GM23338 (cell line): ENCODE measurements at regions not wholly inside any gene's neighbourhood (a gene's known extent, or its start where the extent isn't known, plus 50 kb on each side); places are given as distances from the start of the nearest gene placed in this dataset.

Experiments used
- ATAC-seq: fragments of 200-7000 bp; cut with Tn5 transposase; 3 replicates; pipeline ENCODE4 v1.9.1; 2020
- DNase-seq: peaks from one replicate; pipeline ENCODE4 v3.0.0-alpha.2; 2015; ENCODE audit warnings: low spot score
- H2AFZ ChIP-seq: fragments of 200-600 bp; sonication (generic); 2 replicates; pipeline ENCODE4 v1.8.0; 2016; ENCODE audit warnings: antibody characterized with exemption, mild to moderate bottlenecking, moderate library complexity
- H3F3A ChIP-seq: fragments of 200-600 bp; sonication (generic); replicated peaks from 2 replicates; pipeline ENCODE4 v1.8.0; 2017; ENCODE audit warnings: antibody characterized with exemption, mixed run types, low read depth
- H3K27ac ChIP-seq: fragments of 200-600 bp; sonication (generic); 2 replicates; pipeline ENCODE4 v1.6.1; 2016; ENCODE audit warnings: low read depth
- H3K27me3 ChIP-seq: fragments of 200-600 bp; sonication (generic); 2 replicates; pipeline ENCODE4 v1.8.0; 2016; ENCODE audit warnings: mild to moderate bottlenecking, mixed run types, moderate library complexity; ENCODE audit not compliant: insufficient read depth
- H3K36me3 ChIP-seq: fragments of 200-600 bp; sonication (generic); 2 replicates; pipeline ENCODE4 v1.8.0; 2016; ENCODE audit warnings: mild to moderate bottlenecking; ENCODE audit not compliant: insufficient read depth
- H3K4me1 ChIP-seq: fragments of 200-600 bp; sonication (generic); 2 replicates; pipeline ENCODE4 v1.8.0; 2016; ENCODE audit warnings: mild to moderate bottlenecking, moderate library complexity; ENCODE audit not compliant: insufficient read depth
- H3K4me2 ChIP-seq: fragments of 200-600 bp; sonication (generic); 2 replicates; pipeline ENCODE4 v1.7.1; 2017; ENCODE audit warnings: mixed run types
- H3K4me3 ChIP-seq: fragments of 200-600 bp; sonication (generic); 2 replicates; pipeline ENCODE4 v1.6.1; 2016; ENCODE audit warnings: mixed run types
- H3K79me2 ChIP-seq: fragments of 200-600 bp; sonication (generic); replicated peaks from 2 replicates; pipeline ENCODE4 v1.8.0; 2017; ENCODE audit warnings: mild to moderate bottlenecking; ENCODE audit not compliant: insufficient read depth
- H3K9me2 ChIP-seq: fragments of 200-600 bp; sonication (generic); 2 replicates; pipeline ENCODE4 v1.8.0; 2017; ENCODE audit not compliant: insufficient read depth
- H4K20me1 ChIP-seq: fragments of 200-600 bp; sonication (generic); replicated peaks from 2 replicates; pipeline ENCODE4 v1.8.0; 2017; ENCODE audit warnings: mild to moderate bottlenecking; ENCODE audit not compliant: insufficient read depth
- H3K27ac Mint-ChIP-seq: 2 replicates; pipeline ENCODE4 v1.8.0; 2020; ENCODE audit warnings: inconsistent platforms, mild to moderate bottlenecking, moderate library complexity, mixed read lengths
- H3K27me3 Mint-ChIP-seq: 3 replicates; pipeline ENCODE4 v1.8.0; 2022; ENCODE audit warnings: low read depth, mild to moderate bottlenecking, moderate library complexity, mixed read lengths, inconsistent platforms; ENCODE audit not compliant: insufficient read depth, poor library complexity
- H3K36me3 Mint-ChIP-seq: 3 replicates; pipeline ENCODE4 v1.8.0; 2021; ENCODE audit warnings: low read depth, mild to moderate bottlenecking, inconsistent platforms, moderate library complexity, mixed read lengths
- H3K4me1 Mint-ChIP-seq: 3 replicates; pipeline ENCODE4 v1.8.0; 2020; ENCODE audit warnings: mild to moderate bottlenecking, inconsistent platforms, mixed read lengths
- H3K4me3 Mint-ChIP-seq: 3 replicates; pipeline ENCODE4 v1.8.0; 2021; ENCODE audit warnings: moderate library complexity, mild to moderate bottlenecking, inconsistent platforms, mixed read lengths
- H3K9me3 Mint-ChIP-seq: 3 replicates; pipeline ENCODE4 v1.8.0; 2020; ENCODE audit warnings: moderate library complexity, mild to moderate bottlenecking, inconsistent platforms, mixed read lengths
- CREB1 ChIP-seq: fragments of 250-450 bp; sonication (Bioruptor Pico); IDR thresholded peaks from 2 replicates; pipeline ENCODE4 v1.5.0; 2020; ENCODE audit warnings: low read depth, mild to moderate bottlenecking, moderate library complexity
- EZH2 ChIP-seq: fragments of 200-600 bp; sonication (generic); IDR thresholded peaks from one replicate; pipeline ENCODE4 v1.8.0; 2017; ENCODE audit warnings: antibody characterized with exemption, mild to moderate bottlenecking, low read depth; ENCODE audit not compliant: unreplicated experiment
- EZH2phosphoT487 ChIP-seq: fragments of 200-600 bp; sonication (generic); IDR thresholded peaks from one replicate; pipeline ENCODE4 v1.8.1; 2018; ENCODE audit warnings: antibody characterized with exemption; ENCODE audit not compliant: unreplicated experiment
- JUNB ChIP-seq: IDR thresholded peaks from one replicate; pipeline ENCODE4 v1.6.1; 2016; ENCODE audit warnings: antibody characterized with exemption; ENCODE audit not compliant: unreplicated experiment
- NANOG ChIP-seq: IDR thresholded peaks from 2 replicates; pipeline ENCODE4 v1.6.1; 2016; ENCODE audit warnings: antibody characterized with exemption, borderline replicate concordance
- POLR2AphosphoS5 ChIP-seq: IDR thresholded peaks from 2 replicates; pipeline ENCODE4 v1.6.1; 2016; ENCODE audit warnings: antibody characterized with exemption, low read depth
- STAT1 ChIP-seq: IDR thresholded peaks from one replicate; pipeline ENCODE4 v1.6.1; 2016; ENCODE audit warnings: antibody characterized with exemption; ENCODE audit not compliant: unreplicated experiment
- ZNF114 ChIP-seq: fragments of 250-450 bp; sonication (Bioruptor Pico); IDR thresholded peaks from 2 replicates; pipeline ENCODE4 v1.5.0; 2020; ENCODE audit warnings: mild to moderate bottlenecking, moderate library complexity
- ZNF331 ChIP-seq: fragments of 250-450 bp; sonication (Bioruptor Pico); IDR thresholded peaks from 2 replicates; pipeline ENCODE4 v1.5.0; 2020; ENCODE audit warnings: low read depth, mild to moderate bottlenecking, moderate library complexity
- TF ChIP-seq, protein P1 (sequence below): fragments of 250-450 bp; sonication (Bioruptor Pico); IDR thresholded peaks from 2 replicates; pipeline ENCODE4 v1.5.0; 2020; ENCODE audit warnings: mild to moderate bottlenecking, moderate library complexity
- TF ChIP-seq, protein P2 (sequence below), 2 experiments: fragments of 200-600 bp in 1 of 2; sonication (generic) in 1 of 2; conservative IDR thresholded peaks; 2 replicates each; pipeline versions ENCODE4 v1.5.1 to v1.6.1; 2016 to 2017; ENCODE audit warnings: antibody characterized with exemption in 2 of 2, low read depth in 2 of 2, mild to moderate bottlenecking in 2 of 2, moderate library complexity in 1 of 2
- TF ChIP-seq, protein P3 (sequence below): IDR thresholded peaks from one replicate; pipeline ENCODE4 v1.6.1; 2018; ENCODE audit warnings: antibody characterized with exemption; ENCODE audit not compliant: unreplicated experiment
- TF ChIP-seq, protein P4 (sequence below): IDR thresholded peaks from 2 replicates; pipeline ENCODE4 v1.6.1; 2016; ENCODE audit warnings: antibody characterized with exemption

DNA sequence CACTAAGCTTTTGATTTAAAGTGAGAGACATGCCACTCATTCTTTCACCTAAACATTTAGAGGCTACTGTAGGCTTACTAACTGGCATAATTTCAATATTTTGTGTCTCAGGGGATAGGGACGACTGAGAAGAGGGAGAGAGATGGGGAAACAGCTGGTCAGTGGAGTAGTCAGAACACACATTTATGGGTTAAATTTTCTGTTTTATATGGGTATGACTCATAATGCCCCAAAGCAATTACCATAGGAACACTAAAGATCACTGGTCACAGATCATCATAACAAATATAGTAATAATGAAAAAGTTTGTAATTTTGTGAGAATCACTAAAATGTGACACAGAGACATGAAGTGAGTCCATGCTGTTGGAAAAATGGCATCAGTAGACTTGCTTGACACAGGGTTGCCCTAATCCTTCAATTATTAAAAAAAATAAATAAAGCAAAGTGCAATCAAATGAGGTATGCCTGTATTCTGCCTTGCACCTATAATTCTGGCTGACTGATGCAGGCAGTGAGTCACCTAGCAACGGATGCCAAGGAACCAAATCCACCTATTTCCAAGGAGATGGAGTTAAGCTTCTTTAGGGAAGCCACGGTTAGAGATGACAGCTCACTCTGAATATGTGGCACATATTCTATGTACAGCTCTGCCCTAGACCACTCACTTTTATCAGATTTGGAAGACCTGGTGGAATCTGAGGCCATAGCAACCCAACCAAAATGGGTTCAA is 166.1 kb downstream of the MARCHF11 start:
- no peak for ATAC-seq
- Histone ChIP-seq H3K4me3 (no peak overlapping the region), H3K4me1 (no peaks in the 10 kb centered on the region), H3K9me2 (peaks cover 6% of the 10 kb centered on the region; the same call in 1 of the 2 replicates), H2AFZ (no peak overlapping the region), H3K27ac (no peak overlapping the region), H3K27me3 (no peaks in the 10 kb centered on the region), H3K79me2 (no peaks in the 10 kb centered on the region), H4K20me1 (no peaks in the 10 kb centered on the region), H3K4me2 (no peak overlapping the region), H3K36me3 (peaks cover 10% of the 10 kb centered on the region; the same call in 1 of the 2 replicates), H3F3A (no peaks in the 10 kb centered on the region)
- no peak for DNase-seq
- no peak overlapping the region for H3K27ac Mint-ChIP-seq
- no peaks in the 10 kb centered on the region for H3K4me1 Mint-ChIP-seq
- TF ChIP-seq JUNB (no peak), ZNF331 (CRISPR knock-in tag) (no peak), STAT1 (no peak), ZNF114 (no peak), POLR2AphosphoS5 (no peak), CREB1 (no peak), EZH2phosphoT487 (no peak), EZH2 (no peak), NANOG (no peak)
- TF ChIP-seq, protein P1, sequence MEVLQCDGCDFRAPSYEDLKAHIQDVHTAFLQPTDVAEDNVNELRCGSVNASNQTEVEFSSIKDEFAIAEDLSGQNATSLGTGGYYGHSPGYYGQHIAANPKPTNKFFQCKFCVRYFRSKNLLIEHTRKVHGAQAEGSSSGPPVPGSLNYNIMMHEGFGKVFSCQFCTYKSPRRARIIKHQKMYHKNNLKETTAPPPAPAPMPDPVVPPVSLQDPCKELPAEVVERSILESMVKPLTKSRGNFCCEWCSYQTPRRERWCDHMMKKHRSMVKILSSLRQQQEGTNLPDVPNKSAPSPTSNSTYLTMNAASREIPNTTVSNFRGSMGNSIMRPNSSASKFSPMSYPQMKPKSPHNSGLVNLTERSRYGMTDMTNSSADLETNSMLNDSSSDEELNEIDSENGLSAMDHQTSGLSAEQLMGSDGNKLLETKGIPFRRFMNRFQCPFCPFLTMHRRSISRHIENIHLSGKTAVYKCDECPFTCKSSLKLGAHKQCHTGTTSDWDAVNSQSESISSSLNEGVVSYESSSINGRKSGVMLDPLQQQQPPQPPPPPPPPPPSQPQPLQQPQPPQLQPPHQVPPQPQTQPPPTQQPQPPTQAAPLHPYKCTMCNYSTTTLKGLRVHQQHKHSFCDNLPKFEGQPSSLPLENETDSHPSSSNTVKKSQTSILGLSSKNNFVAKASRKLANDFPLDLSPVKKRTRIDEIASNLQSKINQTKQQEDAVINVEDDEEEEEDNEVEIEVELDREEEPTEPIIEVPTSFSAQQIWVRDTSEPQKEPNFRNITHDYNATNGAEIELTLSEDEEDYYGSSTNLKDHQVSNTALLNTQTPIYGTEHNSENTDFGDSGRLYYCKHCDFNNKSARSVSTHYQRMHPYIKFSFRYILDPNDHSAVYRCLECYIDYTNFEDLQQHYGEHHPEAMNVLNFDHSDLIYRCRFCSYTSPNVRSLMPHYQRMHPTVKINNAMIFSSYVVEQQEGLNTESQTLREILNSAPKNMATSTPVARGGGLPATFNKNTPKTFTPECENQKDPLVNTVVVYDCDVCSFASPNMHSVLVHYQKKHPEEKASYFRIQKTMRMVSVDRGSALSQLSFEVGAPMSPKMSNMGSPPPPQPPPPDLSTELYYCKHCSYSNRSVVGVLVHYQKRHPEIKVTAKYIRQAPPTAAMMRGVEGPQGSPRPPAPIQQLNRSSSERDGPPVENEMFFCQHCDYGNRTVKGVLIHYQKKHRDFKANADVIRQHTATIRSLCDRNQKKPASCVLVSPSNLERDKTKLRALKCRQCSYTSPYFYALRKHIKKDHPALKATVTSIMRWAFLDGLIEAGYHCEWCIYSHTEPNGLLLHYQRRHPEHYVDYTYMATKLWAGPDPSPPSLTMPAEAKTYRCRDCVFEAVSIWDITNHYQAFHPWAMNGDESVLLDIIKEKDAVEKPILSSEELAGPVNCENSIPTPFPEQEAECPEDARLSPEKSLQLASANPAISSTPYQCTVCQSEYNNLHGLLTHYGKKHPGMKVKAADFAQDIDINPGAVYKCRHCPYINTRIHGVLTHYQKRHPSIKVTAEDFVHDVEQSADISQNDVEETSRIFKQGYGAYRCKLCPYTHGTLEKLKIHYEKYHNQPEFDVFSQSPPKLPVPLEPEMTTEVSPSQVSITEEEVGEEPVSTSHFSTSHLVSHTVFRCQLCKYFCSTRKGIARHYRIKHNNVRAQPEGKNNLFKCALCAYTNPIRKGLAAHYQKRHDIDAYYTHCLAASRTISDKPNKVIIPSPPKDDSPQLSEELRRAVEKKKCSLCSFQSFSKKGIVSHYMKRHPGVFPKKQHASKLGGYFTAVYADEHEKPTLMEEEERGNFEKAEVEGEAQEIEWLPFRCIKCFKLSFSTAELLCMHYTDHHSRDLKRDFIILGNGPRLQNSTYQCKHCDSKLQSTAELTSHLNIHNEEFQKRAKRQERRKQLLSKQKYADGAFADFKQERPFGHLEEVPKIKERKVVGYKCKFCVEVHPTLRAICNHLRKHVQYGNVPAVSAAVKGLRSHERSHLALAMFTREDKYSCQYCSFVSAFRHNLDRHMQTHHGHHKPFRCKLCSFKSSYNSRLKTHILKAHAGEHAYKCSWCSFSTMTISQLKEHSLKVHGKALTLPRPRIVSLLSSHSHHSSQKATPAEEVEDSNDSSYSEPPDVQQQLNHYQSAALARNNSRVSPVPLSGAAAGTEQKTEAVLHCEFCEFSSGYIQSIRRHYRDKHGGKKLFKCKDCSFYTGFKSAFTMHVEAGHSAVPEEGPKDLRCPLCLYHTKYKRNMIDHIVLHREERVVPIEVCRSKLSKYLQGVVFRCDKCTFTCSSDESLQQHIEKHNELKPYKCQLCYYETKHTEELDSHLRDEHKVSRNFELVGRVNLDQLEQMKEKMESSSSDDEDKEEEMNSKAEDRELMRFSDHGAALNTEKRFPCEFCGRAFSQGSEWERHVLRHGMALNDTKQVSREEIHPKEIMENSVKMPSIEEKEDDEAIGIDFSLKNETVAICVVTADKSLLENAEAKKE (CRISPR knock-in tag), result no peak
- TF ChIP-seq, protein P2, sequence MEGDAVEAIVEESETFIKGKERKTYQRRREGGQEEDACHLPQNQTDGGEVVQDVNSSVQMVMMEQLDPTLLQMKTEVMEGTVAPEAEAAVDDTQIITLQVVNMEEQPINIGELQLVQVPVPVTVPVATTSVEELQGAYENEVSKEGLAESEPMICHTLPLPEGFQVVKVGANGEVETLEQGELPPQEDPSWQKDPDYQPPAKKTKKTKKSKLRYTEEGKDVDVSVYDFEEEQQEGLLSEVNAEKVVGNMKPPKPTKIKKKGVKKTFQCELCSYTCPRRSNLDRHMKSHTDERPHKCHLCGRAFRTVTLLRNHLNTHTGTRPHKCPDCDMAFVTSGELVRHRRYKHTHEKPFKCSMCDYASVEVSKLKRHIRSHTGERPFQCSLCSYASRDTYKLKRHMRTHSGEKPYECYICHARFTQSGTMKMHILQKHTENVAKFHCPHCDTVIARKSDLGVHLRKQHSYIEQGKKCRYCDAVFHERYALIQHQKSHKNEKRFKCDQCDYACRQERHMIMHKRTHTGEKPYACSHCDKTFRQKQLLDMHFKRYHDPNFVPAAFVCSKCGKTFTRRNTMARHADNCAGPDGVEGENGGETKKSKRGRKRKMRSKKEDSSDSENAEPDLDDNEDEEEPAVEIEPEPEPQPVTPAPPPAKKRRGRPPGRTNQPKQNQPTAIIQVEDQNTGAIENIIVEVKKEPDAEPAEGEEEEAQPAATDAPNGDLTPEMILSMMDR (conservative IDR thresholded peaks at IDR 0.05; ENCODE audit: low read depth in 2 of 2), result no peak
- TF ChIP-seq, protein P3, sequence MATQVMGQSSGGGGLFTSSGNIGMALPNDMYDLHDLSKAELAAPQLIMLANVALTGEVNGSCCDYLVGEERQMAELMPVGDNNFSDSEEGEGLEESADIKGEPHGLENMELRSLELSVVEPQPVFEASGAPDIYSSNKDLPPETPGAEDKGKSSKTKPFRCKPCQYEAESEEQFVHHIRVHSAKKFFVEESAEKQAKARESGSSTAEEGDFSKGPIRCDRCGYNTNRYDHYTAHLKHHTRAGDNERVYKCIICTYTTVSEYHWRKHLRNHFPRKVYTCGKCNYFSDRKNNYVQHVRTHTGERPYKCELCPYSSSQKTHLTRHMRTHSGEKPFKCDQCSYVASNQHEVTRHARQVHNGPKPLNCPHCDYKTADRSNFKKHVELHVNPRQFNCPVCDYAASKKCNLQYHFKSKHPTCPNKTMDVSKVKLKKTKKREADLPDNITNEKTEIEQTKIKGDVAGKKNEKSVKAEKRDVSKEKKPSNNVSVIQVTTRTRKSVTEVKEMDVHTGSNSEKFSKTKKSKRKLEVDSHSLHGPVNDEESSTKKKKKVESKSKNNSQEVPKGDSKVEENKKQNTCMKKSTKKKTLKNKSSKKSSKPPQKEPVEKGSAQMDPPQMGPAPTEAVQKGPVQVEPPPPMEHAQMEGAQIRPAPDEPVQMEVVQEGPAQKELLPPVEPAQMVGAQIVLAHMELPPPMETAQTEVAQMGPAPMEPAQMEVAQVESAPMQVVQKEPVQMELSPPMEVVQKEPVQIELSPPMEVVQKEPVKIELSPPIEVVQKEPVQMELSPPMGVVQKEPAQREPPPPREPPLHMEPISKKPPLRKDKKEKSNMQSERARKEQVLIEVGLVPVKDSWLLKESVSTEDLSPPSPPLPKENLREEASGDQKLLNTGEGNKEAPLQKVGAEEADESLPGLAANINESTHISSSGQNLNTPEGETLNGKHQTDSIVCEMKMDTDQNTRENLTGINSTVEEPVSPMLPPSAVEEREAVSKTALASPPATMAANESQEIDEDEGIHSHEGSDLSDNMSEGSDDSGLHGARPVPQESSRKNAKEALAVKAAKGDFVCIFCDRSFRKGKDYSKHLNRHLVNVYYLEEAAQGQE, result no peak
- TF ChIP-seq, protein P4, sequence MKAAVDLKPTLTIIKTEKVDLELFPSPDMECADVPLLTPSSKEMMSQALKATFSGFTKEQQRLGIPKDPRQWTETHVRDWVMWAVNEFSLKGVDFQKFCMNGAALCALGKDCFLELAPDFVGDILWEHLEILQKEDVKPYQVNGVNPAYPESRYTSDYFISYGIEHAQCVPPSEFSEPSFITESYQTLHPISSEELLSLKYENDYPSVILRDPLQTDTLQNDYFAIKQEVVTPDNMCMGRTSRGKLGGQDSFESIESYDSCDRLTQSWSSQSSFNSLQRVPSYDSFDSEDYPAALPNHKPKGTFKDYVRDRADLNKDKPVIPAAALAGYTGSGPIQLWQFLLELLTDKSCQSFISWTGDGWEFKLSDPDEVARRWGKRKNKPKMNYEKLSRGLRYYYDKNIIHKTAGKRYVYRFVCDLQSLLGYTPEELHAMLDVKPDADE, result no peak
- H3K27me3 Mint-ChIP-seq, result no peaks in the 10 kb centered on the region
- H3K4me3 Mint-ChIP-seq, result no peak overlapping the region
- H3K36me3 Mint-ChIP-seq, result peaks cover 3% of the 10 kb centered on the region
- peaks cover 12% of the 10 kb centered on the region for H3K9me3 Mint-ChIP-seq
